ENCODE measurements at regions not wholly inside any gene's neighbourhood (a gene's known extent, or its start where the extent isn't known, plus 50 kb on each side); places are given as distances from the start of the nearest gene placed in this dataset.
"Not testable (repeated sequence)": the region's sequence is repeated elsewhere in the genome, so short reads cannot be mapped to it uniquely, and the experiment has no call there.

GRCh38 chr13:83765796-83766195, 116.5 kb downstream of the SLITRK1 start:
- ATAC-seq (ENCODE audit: low FRiP score) (no peak), DNase-seq (ENCODE audit: low spot score) (no peak)
- TF ChIP-seq, protein P1, sequence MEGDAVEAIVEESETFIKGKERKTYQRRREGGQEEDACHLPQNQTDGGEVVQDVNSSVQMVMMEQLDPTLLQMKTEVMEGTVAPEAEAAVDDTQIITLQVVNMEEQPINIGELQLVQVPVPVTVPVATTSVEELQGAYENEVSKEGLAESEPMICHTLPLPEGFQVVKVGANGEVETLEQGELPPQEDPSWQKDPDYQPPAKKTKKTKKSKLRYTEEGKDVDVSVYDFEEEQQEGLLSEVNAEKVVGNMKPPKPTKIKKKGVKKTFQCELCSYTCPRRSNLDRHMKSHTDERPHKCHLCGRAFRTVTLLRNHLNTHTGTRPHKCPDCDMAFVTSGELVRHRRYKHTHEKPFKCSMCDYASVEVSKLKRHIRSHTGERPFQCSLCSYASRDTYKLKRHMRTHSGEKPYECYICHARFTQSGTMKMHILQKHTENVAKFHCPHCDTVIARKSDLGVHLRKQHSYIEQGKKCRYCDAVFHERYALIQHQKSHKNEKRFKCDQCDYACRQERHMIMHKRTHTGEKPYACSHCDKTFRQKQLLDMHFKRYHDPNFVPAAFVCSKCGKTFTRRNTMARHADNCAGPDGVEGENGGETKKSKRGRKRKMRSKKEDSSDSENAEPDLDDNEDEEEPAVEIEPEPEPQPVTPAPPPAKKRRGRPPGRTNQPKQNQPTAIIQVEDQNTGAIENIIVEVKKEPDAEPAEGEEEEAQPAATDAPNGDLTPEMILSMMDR (IDR thresholded peaks at IDR 0.05), result no peak

GRCh38 chr13:83761631-83762030, 120.6 kb downstream of the SLITRK1 start:
- ATAC-seq (ENCODE audit: low FRiP score) (no peak), DNase-seq (ENCODE audit: low spot score) (no peak)
- TF ChIP-seq, protein P1 (IDR thresholded peaks at IDR 0.05), result no peak

- not testable (repeated sequence) for DNase-seq (ENCODE audit: low spot score); ATAC-seq (ENCODE audit: low FRiP score)
Observed at GRCh38 chr13:83755210-83755609, 127.1 kb downstream of the SLITRK1 start.

DNA sequence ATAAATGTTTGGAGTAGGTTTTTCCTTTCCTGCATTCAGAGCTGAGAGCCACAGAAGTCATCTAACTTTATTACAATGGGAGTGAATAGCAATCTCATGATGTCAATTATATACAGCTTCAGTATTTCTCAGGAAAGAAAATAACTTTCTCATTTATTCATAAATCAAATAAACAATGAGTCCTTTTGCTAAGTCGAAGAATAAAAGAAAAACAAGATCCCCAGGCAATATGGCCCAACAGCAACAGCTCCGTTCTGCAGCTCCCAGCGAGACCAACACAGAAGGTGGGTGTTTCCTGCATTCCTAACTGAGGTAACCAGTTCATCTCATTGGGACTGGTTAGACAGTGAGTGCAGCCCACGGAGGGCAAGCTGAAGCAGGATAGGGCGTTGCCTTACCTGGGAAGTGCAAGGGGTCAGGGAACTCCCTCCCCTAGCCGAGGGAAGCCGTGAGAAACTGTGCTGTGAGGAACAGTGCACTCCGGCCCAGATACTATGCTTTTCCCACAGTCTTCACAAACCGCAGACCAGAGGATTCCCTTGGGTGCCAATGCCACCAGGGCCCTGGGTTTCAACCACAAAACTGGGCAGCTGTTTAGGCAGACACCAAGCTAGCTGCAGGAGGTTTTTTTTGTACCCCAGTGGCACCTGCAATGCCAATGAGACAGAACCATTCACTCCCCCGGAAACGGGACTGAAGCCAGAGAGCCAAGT, 128.2 kb downstream of the SLITRK1 start:
- TF ChIP-seq, protein P1 (IDR thresholded peaks at IDR 0.05), result no peak
- no peak for ATAC-seq (ENCODE audit: low FRiP score)

GRCh38 chr13:83752141-83752540, 130.1 kb downstream of the SLITRK1 start:
- DNase-seq (ENCODE audit: low spot score) (no peak), ATAC-seq (ENCODE audit: low FRiP score) (no peak)
- TF ChIP-seq, protein P1 (IDR thresholded peaks at IDR 0.05), result no peak

More for the DNA sequence above, 128.2 kb downstream of the SLITRK1 start:
- no peak for DNase-seq (ENCODE audit: low spot score)

DNA sequence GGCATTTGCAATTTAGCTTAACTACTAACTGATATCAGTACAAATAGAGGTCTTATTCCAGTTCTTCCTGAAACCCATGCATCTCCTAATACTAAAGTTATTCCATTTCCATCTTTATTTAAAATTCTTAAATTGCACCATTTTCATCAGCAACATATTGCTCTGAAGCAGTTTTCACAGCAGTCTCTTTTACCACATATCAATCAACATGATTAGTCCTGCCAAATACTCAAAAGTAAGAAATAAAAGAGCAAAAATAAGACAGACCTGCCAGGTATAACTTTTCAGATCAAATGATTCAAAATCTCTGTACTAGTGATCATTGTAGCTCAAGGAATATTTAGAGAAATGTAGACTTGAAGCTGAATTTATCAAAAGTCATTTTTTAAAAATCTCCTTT, 141.7 kb downstream of the SLITRK1 start:
- ATAC-seq (ENCODE audit: low FRiP score) (no peak), DNase-seq (ENCODE audit: low spot score) (no peak)
- TF ChIP-seq, protein P1 (IDR thresholded peaks at IDR 0.05), result no peak

- ATAC-seq (ENCODE audit: low FRiP score), result no peak
- no peak for DNase-seq (ENCODE audit: low spot score)
- TF ChIP-seq, protein P1 (IDR thresholded peaks at IDR 0.05), result no peak
Observed at GRCh38 chr13:83738407-83738806, 143.9 kb downstream of the SLITRK1 start.

All from omental fat pad (tissue), 3 donors.